Fibroblast of skin of scalp (primary cell): ENCODE measurements at regions not wholly inside any gene's neighbourhood (a gene's known extent, or its start where the extent isn't known, plus 50 kb on each side); places are given as distances from the start of the nearest gene placed in this dataset.
"Not testable (repeated sequence)": the region's sequence is repeated elsewhere in the genome, so short reads cannot be mapped to it uniquely, and the experiment has no call there.

ENCODE experiments used
- DNase-seq: peaks from one replicate; pipeline ENCODE4 v3.0.0-alpha.2; 2013

DNA sequence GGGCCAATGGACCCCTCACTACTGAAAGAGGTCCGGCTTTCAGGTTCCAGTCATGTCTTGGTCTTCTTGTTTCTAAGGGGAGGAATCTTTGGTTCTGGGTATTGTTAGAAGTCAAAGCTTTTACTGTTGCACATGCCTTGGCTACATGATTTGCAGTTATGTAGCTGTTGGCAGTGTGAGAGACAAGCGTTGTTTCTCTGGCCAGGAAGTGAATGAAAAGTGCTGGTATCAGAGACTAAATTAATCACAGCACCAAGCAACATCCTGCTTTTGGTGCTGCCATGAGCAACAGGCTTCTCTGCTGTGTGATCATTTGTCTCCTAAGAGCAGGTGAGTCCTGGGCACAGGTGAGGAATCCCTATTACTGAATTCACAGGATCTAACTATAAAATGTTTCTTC is 100.1 kb upstream of the PRSS3 start:
- no peak for DNase-seq

DNA sequence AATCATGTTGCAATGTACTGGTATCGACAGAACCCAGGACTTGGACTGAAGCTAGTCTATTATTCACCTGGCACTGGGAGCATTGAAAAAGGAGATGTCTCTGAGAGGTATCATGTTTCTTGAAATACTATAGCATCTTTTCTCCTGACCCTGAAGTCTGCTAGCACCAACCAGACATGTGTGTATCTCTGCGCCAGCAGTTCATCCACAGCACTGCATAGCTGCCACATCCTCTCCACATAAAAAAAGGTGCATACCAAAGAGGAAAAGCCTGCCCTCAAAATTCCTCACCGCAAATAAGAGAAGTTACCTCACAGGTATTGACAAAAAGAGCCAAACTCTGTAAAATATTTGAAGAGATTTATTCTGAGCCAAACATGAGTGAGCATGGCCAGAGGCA is 99.5 kb upstream of the PRSS3 start:
- no peak for DNase-seq

DNA sequence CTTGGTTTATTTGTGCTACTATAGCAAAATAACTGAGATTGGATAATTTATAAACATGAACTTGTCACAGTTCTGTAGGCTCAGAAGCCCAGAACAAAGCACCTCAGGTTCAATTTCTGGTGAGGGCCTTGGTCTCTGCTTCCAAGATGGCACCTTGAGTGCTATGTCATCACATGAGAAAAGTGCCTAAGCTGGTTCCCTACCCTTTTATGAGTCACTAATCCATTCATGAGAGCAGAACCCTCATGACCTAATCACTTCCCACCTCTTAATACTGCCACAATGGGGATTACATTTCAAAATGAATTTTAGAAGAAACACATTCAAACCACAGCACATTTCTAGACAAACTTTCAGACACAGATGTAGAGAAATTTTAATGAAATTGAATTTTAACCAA is 98.2 kb upstream of the PRSS3 start:
- no peak for DNase-seq

DNA sequence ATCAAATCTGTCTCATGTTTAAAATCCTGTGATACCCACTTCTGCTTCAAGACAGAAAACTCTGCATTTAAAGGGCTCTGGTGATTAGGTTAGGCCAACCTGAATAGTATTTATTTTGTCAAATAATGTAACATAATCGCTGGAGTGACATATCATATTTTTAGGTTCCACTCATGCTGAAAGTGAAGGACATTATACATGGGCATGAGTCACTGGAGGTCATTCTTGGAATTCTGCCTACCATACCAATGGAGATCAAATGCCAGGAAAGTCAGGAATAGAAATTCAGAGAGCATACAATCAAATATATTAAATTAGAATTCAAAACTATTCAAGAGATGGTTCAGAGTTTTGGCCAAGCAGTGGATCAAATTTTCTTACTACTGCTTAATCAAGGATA is 97.1 kb upstream of the PRSS3 start:
- DNase-seq, result no peak

DNA sequence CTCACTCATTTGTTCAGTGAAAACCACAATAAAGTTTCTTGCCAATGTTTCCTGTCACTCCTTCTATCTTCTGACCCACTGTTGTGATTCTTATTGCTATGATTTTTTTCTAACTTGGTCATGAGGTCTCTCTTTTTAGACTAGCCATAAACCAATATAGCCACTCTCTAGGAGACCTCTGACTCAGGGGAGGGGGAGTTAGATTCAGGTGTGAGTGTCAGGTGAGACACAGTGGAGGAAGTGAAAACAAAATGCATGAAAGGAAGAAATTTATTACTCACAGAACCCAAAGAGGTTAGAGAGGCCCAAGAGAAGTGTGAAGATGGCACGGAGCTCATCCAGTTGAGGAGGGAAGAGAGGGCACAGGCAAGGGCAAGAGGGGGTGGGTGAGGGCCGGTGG is 94.4 kb upstream of the PRSS3 start:
- not testable (repeated sequence) for DNase-seq

DNA sequence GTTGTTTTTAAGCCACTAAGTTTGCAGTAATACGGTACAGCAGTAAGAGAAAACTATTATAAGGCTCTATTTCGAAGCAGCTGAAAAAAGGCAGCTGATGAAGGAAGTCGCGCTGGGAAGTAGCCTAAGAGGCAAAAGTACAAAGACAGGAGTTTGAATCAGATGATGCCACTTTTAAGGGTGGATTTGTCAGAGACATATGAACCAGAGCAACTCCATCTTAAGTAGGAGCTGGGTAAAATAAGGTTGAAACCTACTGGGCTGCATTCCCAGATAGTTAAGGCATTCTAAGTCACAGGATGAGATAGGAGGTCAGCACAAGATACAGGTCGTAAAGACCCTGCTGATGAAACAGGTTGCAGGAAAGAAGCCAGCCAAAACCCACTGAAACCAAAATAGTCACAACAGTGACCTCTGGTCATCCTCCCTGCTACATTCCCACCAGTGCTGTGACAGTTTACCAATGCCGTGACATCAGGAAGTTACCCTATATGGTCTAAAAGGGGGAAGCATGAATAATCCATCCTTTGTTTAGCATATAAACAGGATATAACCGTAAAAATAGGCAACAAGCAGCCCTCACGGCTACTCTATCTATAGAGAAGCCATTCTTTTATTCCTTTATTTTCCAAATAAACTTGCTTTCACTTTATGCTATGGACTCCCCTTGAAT is 91.8 kb upstream of the PRSS3 start:
- DNase-seq, result no peak

DNA sequence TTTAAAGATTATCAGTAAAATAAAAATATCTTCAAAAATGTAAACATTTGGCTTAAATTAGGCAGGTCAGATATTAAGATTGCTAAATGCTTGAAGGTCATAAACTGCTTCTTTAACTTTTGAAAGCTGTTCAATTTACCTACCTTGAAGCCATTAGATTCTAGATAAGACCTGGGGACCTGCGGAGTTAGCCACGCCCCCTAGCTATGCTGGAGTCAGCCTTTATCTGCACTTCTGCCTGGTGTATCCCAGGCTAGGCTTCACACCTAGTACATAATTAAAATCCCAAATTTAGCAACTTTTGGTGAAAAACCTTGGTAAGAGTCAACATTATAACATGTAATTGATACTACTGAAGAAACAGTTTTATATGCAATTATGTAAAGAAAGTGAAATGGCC is 89.9 kb upstream of the PRSS3 start:
- not testable (repeated sequence) for DNase-seq

DNA sequence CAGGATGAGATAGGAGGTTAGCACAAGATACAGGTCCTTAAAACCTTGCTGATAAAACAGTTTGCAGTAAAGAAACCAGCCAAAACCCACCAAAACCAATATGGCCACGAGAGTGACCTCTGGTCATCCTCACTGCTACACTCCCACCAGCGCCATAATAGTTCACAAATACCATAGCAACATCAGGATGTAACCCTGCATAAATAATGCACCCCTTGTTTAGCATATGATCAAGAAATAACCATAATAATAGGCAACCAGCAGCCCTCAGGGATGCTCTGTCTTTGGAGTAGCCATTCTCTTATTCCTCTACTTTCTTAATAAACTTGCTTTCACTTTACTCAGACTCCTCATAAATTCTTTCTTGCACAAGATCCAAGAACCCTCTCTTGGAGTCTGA is 86.9 kb upstream of the PRSS3 start:
- DNase-seq, result no peak

DNA sequence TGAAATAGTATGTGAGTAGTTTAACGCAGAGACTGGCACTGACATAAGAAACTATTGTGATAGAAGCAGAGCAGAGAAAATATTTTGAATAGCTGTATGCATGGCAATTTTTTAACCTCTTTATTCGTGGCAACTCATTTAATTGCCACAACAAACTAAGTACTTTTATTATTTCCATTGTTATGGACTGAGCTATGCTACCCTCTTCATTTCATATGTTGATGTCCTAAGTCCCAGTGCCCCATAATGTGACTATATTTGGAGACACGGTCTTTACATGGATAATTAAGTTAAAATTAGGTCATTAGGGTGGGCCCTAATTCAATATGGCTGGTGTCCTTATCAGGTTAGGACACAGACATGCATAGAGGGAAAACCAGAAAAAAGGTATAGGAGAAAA is 86.1 kb upstream of the PRSS3 start:
- no peak for DNase-seq

DNA sequence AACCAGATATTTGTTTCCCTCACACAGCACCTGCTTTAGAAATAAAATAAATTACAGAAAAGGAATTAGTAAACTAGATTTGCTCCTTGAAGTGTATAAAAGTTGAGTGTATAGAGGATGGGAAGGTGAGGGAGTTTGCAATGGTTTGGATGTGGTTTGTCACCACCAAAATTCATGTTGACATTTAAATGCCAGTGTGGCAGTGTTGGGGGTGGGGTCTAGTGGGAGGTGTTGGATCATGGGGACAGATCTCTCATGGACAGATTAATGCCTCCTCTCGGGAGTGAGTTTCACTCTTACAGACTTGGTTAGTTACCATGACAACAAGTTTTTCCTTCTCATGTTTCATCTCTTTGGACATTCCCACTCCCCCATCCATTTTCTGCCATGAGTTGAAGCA is 83.9 kb upstream of the PRSS3 start:
- DNase-seq, result not testable (repeated sequence)

DNA sequence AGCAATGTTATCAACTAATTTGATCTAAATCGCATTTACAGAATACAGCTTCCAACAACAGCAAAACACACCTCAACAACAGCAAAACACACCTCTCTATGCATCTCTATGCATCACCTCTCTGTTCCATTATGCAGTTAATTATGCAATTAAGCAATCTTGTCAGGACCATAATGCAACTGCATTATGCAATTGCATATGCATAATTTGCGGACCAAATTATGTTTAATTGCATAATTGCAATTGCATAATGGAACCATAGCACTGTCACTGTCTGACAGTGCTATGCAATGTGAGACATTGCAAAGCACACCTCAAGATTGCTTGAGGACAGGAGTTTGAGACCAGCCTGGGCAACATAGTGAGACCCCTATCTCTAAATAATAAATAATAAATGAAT is 80.4 kb upstream of the PRSS3 start:
- no peak for DNase-seq

DNA sequence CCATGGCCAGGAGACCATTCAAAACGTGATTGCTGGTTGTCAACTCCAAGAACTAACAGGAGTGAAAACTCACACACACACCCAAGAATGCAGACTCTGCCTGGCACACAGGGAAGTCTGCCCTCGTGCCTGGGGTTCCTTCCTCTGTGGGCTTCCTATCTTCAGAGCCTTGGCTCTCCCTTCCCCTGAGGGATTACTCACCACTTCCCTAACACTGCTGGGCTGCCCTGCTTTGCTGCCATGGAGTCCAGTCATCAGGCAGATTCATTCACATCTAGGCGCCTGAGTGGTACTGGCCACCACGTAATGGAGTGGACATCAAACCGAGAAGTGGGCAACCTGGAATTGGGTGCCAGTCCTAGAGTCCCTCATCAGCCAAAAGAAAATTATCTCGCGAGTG is 76.4 kb upstream of the PRSS3 start:
- peak; percentile 5 for DNase-seq

DNA sequence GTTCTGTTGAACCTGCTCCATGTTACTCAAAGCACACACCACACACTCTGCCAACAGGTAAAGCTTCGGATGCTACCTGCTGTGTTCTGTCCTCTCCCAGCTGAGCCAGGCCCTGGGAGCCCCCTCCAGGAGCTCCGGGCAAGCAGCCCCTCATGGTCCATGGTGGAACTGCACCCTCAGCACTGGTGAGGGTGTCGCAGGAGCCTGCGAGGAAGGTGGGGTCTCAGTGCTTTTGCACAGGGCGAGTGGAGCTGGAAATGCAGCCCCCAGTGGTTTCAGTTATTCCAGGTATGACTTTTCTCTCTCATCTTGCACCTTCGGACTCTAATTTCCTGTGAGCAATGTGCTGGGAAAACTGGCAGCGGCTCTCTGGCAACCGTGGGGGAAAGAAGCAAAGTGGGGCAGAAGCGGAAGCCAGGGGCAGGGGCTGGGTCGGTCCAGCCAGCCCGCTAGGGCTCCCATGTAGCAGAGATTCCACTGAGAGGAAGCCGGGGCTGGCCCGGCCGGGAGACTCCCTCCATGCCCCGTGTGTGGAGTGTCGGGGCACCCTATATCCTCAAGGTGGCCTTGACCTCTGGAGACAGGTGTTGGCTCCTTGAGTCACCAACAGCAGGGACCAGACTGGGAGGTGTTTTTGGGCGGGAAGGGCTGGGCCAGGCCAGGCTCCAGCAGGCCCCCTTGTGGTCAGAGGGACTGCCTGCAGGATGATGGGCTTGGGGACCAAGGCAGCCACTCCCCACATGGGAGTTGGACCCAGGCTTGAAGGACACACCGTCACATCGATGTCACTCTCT is 75.6 kb upstream of the PRSS3 start:
- DNase-seq, result peak; percentile 6

DNA sequence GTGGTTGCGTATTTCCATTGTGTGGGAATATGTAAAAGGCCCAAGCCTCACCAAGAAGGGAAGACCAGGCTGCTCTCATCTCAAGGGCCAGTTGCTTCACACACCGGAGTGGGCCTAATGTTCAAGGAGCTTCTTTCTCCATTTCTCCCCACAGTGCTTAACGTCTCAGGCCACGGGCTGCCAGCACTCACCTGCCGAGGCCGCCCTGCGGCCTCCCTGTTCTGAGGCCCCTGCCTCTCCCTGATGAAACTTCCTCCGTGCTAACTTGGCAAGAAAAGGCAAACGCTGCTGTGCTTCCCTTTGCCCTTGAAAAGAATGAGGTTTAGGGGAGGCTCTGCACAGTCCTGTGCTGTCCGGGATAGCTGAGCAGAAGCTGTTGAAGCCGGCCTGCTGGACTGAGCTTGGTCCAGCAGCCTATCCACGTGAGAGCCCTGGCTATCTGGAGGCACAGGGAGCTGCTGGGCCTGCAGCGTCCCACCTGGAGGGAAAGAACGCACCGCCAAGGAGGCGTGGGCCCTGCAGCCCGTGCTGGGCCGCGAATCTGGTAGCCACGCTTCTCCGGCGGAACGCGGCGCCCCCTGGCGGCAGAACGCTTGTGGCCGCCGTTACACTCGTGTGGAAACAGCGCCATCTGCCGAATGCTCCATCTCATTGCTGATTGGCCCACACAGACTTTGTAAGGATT is 73.5 kb upstream of the PRSS3 start:
- DNase-seq, result peak; percentile 71

DNA sequence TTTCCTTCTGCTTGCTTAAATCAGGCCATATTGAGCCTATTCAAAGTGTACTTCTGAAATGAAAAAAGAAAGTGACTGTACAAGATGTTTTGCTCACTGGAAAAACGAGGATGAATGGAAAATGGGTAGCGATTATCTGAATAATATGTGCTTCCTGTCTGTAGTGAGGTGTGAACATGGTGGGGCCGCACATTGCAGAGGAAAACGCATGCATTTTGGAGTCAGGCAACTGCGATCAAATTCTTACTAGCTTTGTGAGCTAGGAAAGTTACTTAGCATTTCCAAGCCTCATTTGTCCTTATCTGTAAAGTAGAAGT is 73.0 kb upstream of the PRSS3 start:
- no peak for DNase-seq

DNA sequence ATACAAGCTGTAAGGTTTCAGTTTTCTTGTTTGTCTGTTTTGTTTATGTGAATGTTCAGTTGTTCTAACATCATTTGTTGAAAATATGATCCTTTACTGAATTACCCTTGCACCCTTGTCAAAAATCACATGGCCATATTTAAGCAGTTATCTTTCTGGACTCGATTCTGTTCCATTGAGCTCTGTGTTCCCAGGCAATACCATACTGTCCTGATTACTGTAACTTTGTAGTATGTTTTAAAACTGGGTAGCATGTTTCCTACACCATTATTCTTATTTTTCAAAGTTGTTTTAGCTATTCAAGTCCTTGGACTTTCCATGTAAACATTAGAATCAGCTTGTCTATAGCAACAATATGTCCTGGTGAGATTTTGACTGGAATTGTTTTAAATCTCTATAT is 66.7 kb upstream of the PRSS3 start:
- DNase-seq, result no peak

DNA sequence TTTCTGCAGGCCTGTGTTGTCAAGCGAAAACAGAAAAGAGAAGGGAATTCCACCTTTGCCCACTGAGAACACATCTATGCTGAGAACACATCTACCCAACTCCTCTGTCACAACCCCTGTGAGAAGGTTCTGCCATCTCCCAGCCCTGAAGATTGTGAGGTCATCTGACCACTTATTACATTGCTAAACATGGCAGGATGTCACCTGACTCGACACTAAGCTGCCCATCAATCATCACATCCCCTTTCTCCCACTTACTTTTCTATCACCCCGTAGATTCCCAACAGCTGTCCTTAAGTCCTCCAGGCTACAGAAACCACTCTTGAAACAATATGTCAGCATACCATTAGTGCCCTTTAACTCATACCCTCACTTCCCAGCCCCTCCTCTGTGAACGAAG is 64.2 kb upstream of the PRSS3 start:
- DNase-seq, result no peak

DNA sequence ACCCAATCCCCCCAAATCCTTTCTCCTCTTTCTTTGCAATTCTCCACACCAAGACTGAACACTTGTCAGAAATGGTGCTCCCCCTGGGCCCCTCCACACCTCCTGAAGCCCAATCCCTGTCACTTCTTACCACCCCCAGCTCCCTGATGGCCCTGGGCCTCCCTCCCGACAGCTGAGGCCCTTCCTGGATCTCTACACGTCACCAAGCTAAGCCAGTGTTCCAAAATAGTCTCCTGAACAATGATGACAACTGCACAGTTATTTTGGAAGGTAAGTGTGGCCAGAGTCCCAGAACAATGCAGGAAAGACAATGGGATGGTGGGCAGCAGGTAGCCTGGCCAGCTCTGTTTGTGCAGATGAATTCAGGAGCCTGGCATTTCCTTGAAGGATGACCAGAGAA is 63.7 kb upstream of the PRSS3 start:
- no peak for DNase-seq

DNA sequence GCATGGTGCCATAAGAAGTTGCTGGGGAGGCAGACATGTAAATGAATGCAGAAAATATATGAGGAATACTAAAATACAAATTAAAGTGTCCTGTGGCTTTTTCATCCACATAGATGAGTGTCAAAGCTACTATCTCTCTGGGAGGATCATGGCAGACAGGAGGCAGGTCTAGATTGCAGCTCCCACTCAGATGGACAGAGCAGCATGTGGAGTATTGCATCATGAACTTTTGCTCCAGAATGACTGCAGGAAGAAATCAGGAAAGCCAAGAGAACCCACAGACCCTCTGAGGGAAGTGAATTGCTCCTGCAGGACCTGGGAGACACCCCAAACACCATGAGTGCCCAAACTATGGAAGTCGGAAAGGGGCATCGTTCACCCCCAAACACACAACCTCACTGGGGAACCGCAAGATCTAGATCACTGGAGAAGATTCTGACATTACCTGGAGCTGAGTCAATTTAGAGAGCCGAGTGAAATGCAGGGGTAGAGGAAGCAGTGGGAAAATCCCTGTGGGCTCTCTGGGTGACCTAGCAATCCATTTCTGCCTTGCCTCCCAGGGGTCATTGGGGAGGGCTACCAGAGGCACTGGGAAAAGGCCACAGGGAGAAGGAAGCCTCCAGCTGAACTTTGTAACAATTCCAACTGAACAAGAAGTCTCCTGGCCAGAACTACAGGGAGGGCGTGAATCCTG is 61.0 kb upstream of the PRSS3 start:
- DNase-seq, result not testable (repeated sequence)

DNA sequence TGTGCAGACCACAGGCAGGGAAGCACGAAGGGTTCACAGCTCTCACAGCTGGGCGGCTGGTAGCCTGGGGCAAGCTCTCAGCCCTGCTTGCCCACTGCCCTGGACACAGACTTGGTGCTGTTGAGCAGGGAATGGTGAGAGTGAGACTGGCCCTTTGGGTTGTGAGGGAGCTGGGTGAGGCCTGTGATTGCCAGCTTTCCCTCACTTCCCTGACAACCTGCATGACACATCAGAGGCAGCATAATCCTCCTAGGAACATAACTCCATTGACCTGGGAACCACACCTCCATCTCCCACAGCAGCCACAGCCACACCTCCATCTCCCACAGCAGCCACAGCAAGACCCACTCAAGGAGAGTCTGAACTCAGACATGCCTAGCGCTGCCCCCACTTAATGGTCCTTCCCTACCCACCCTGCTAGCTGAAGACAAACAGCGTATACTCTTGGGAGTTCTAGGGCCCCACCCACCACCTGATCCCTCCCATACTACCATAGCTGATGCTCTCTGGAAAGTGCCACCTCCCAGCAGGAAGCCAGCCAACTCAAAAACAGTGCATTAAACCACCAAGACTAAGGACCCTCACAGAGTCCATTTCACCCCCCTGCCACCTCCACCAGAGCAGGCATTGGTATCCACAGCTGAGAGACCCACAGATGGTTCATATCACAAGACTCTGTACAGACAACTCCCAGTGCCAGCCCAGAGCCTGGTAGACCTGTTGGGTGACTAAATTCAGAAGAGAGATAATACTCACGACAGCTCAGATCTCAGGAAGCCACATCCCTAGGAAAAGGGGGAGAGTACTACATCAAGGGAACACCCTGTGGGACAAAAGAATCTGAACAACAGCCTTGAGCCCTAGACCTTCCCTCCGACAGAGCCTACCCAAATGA is 60.2 kb upstream of the PRSS3 start:
- not testable (repeated sequence) for DNase-seq

DNA sequence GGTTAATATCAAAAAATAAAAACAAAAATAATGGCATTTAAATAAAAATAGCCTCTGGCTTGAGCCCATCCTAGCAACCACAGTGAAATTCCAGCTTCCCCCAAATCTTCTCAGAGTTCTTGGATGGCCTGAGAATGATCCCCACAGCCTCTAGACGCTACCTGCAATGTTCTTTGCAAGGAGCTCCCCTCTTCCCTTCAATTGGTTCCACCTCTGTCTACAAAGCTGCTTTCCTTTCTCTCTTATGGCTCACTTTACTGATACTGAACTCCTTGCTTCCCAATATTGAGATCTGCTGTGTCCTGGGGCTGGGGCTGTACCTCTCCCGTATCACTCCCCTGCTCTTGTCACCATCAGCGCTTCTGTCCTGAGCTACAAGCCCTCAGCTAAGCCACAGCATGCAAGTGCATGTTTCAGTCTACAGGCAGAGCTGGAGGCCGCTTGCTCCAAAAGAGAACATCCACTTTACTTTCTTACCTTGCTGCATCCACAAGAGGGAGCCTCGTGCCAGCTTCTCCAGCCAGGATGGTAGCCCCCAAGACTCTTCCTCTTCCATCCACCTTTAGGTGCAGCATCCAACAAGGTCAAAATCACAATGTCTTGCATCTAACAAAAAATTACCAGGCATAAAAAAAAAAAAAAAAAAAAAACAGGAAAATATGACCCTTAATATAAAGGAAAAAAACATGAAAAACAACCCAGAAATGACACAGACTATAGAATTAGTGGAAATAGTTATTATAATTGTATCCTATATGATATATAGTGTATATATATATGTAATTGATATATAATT is 57.4 kb upstream of the PRSS3 start:
- peak; percentile 61 for DNase-seq

DNA sequence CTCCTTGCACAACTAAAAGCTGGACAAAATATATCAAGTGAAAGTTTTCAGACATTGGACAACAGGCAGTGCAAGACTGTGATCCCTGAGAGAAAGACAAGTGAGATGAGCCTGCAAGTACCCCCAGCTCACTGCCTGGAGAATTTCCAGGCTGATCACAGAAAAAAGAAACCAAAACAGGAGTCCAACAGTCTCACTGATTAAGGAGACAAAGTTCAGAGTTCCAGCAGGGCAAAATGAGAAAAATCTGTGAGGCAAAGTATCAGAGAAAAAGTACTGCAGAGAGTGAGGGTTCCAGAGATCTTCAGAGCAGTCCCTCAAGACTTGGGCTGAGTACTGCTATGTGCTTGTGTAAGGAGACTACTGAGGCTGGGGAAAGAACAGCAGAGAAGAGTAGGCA is 56.0 kb upstream of the PRSS3 start:
- DNase-seq, result no peak
